ENCODE measurements at regions not wholly inside any gene's neighbourhood (a gene's known extent, or its start where the extent isn't known, plus 50 kb on each side); places are given as distances from the start of the nearest gene placed in this dataset.

DNA sequence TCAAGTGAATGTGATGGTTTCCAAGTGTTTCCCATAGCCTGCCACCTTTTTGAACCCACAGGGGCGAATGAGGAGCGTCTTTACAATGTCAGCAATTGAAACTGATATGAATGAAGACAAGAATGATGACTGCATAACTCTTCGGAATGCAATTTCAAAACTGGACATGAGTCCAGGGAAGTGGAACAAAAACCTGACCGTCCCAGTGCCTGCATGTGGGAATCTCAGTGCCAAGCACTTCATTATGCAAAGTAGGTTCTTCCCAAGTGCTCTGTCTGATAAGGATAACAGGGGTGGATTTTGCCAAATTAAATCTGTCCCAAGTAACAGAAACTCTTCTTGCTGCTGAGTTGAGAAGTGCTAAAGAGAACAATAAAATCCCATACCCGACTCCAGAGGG lies 243.8 kb upstream of the ADAMTS16 start:
- TF ChIP-seq, protein P1, sequence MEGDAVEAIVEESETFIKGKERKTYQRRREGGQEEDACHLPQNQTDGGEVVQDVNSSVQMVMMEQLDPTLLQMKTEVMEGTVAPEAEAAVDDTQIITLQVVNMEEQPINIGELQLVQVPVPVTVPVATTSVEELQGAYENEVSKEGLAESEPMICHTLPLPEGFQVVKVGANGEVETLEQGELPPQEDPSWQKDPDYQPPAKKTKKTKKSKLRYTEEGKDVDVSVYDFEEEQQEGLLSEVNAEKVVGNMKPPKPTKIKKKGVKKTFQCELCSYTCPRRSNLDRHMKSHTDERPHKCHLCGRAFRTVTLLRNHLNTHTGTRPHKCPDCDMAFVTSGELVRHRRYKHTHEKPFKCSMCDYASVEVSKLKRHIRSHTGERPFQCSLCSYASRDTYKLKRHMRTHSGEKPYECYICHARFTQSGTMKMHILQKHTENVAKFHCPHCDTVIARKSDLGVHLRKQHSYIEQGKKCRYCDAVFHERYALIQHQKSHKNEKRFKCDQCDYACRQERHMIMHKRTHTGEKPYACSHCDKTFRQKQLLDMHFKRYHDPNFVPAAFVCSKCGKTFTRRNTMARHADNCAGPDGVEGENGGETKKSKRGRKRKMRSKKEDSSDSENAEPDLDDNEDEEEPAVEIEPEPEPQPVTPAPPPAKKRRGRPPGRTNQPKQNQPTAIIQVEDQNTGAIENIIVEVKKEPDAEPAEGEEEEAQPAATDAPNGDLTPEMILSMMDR (conservative IDR thresholded peaks at IDR 0.05; ENCODE audit: control insufficient read depth, insufficient read depth, low read depth, low read length), result no peak
- DNase-seq (ENCODE audit: low read depth), result no peak
- H3K4me3 ChIP-seq (ENCODE audit: control insufficient read depth, low read depth, low read length), result no peak overlapping the region

DNA sequence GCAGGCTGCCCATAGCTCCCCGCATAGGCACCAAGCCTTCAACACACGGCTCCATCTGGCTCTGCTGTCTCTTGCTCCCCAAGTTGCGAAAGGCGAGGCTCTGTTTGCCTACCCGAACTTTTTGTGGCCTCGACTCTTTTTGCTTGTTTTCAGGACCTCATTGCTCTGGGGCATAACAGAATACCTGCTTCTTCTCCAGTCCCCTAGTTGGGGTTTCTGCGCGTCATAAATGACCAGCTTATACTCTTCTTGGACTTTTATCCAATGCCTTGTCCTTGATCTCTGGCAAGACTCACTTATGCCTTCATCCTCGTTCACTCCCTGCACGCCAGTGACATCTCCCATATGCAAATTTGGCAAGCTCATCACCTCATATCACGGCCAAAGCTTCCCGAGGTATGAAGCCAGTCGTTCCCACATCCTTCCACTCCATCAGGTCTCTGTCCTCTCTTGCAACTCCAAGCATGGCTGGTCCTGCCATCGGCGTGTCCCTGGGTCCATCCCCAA lies 238.8 kb upstream of the ADAMTS16 start:
- TF ChIP-seq, protein P1 (conservative IDR thresholded peaks at IDR 0.05; ENCODE audit: control insufficient read depth, insufficient read depth, low read depth, low read length), result no peak
- no peak for DNase-seq (ENCODE audit: low read depth)
- no peak overlapping the region for H3K4me3 ChIP-seq (ENCODE audit: control insufficient read depth, low read depth, low read length)

DNA sequence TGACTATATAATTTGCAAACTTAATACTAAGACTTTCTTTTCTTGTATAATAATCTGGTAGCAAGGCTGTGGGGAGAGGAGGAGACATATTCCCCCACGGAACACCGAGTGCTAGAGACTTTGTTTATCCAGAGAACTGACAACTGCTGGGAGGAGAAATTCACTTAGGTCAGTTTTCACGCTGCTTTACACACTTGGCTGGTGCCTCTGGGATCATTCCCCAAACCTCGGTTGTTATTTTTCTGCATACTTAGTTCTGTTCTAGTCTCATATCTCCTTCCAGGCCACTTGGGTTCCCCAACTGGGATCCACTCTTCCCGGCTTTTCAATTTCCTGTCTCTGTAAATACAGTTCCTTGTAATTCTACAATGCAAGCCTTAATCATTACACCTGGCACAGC lies 238.2 kb upstream of the ADAMTS16 start:
- H3K4me3 ChIP-seq (ENCODE audit: control insufficient read depth, low read depth, low read length), result no peak overlapping the region
- TF ChIP-seq, protein P1 (conservative IDR thresholded peaks at IDR 0.05; ENCODE audit: control insufficient read depth, insufficient read depth, low read depth, low read length), result no peak
- no peak for DNase-seq (ENCODE audit: low read depth)

DNA sequence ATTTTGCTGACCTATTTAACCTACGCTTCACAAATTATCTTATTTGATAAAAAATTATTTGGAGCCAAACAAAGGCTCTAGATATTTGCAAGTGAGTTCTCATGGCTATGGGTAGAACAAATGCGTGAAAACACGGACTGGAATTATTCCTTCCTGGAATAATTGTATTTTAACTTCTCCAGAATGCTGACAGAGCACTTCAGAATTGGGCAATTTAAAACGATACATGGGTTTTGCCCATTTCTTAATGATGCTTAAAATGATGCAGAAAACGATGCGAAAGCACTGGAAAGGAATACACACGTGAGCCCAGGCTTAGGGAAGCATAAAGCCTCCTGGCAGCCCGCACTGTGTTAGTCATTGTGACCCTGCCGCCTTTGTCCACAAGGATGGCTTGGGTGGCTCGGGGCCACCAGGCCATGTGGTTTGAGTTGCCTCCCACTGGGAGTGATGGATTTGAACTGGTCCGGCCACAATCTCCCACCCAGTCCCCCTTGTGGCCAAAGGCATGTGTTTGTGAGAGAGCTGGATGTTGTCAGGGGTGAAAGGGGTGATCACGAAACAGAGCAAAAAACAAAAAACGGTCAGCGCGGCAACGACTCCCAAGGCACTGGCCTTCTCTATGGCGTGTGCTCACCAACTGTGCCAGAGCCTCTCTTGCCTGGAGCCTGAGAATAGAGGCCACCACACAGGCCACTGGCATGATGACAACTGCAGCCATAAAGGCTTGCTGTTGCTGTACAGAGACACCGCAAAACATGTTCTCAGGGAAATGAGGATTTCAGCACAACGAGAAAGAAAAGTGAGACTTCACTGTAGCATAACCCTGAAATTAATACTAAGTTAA lies 234.2 kb upstream of the ADAMTS16 start:
- no peak overlapping the region for H3K4me3 ChIP-seq (ENCODE audit: control insufficient read depth, low read depth, low read length)
- DNase-seq (ENCODE audit: low read depth), result peak; percentile 45
- TF ChIP-seq, protein P1 (conservative IDR thresholded peaks at IDR 0.05; ENCODE audit: control insufficient read depth, insufficient read depth, low read depth, low read length), result no peak

DNA sequence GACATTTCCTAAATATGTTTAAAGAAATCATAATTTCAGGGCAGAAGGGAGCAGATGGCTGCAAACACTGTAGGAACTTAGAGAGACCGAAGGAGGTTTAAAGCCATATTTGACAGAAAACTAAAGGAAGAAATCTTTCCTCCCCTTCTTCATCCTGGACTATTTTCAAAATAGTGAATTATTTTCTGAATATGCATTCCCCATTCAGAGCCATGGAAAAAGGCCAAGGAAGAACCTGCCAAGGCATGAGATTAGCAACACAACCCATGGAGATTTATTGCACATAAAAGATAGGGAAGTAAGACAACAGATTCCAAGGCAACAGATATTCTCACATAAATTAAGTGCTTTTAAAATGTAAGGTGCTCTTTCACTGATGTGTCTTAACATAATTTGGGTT lies 233.3 kb upstream of the ADAMTS16 start:
- no peak overlapping the region for H3K4me3 ChIP-seq (ENCODE audit: control insufficient read depth, low read depth, low read length)
- TF ChIP-seq, protein P1 (conservative IDR thresholded peaks at IDR 0.05; ENCODE audit: control insufficient read depth, insufficient read depth, low read depth, low read length), result no peak
- DNase-seq (ENCODE audit: low read depth), result no peak

DNA sequence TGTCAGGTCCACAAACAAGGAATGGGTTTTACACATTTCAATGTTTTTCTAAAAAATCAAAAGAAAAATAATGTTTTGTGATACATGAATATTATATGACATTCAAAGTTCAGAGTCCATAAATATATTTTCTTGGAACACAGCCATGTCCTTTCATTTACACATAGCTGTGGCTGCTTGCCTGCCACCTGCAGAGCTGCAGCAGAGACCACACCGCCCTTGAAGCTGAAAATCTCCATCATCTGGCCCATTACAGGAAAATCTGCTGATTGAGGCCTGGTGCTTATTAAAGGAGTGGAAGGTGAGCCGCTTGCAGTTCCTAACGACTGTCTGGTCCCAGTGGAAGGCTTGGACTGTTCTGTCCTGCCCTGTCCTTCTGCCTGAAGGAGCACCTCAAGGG lies 232.6 kb upstream of the ADAMTS16 start:
- TF ChIP-seq, protein P1 (conservative IDR thresholded peaks at IDR 0.05; ENCODE audit: control insufficient read depth, insufficient read depth, low read depth, low read length), result no peak
- DNase-seq (ENCODE audit: low read depth), result no peak
- no peak overlapping the region for H3K4me3 ChIP-seq (ENCODE audit: control insufficient read depth, low read depth, low read length)
